ENCODE measurements at regions not wholly inside any gene's neighbourhood (a gene's known extent, or its start where the extent isn't known, plus 50 kb on each side); places are given as distances from the start of the nearest gene placed in this dataset.
A peak's percentile ranks its signal among the peaks of the same experiment; 100 is the strongest.

GRCh38 chr15:66832664-66833063 is 130.6 kb downstream of the SMAD6 start:
- DNase-seq: no peak

- DNase-seq: no peak
These were observed 131.3 kb downstream of the SMAD6 start for GRCh38 chr15:66833371-66833770.

GRCh38 chr15:66833803-66834202 is 131.8 kb downstream of the SMAD6 start:
- DNase-seq: no peak

- no peak for DNase-seq
These were observed 133.1 kb downstream of the SMAD6 start for GRCh38 chr15:66834881-66835878.

- no peak for DNase-seq
These were observed 134.4 kb downstream of the SMAD6 start for GRCh38 chr15:66836231-66837030.

- no peak for DNase-seq
These were observed 136.2 kb downstream of the SMAD6 start for GRCh38 chr15:66838202-66838601.

GRCh38 chr15:66838671-66839239 is 136.7 kb downstream of the SMAD6 start:
- DNase-seq: no peak

GRCh38 chr15:66839506-66840112 is 137.6 kb downstream of the SMAD6 start:
- no peak for DNase-seq

GRCh38 chr15:66840615-66841390 is 138.8 kb downstream of the SMAD6 start:
- DNase-seq: no peak

- DNase-seq: peak; percentile 41
These were observed 140.1 kb downstream of the SMAD6 start for GRCh38 chr15:66841953-66842681.

- peak; percentile 11 for DNase-seq
These were observed 140.8 kb downstream of the SMAD6 start for GRCh38 chr15:66842710-66843441.

- no peak for DNase-seq
These were observed 141.5 kb downstream of the SMAD6 start for GRCh38 chr15:66843581-66843980.

GRCh38 chr15:66844041-66844746 is 142.2 kb downstream of the SMAD6 start:
- no peak for DNase-seq

GRCh38 chr15:66844747-66845145 is 142.7 kb downstream of the SMAD6 start:
- no peak for DNase-seq

GRCh38 chr15:66845266-66845785 is 143.3 kb downstream of the SMAD6 start:
- no peak for DNase-seq

GRCh38 chr15:66846031-66846430 is 144.0 kb downstream of the SMAD6 start:
- DNase-seq: no peak

GRCh38 chr15:66846811-66847210 is 144.8 kb downstream of the SMAD6 start:
- DNase-seq: no peak

GRCh38 chr15:66847565-66847991 is 145.5 kb downstream of the SMAD6 start:
- no peak for DNase-seq

GRCh38 chr15:66848116-66848515 is 146.1 kb downstream of the SMAD6 start:
- no peak for DNase-seq
